GM18508 (cell line): ENCODE measurements at regions not wholly inside any gene's neighbourhood (a gene's known extent, or its start where the extent isn't known, plus 50 kb on each side); places are given as distances from the start of the nearest gene placed in this dataset.
"Not testable (repeated sequence)": the region's sequence is repeated elsewhere in the genome, so short reads cannot be mapped to it uniquely, and the experiment has no call there.

Experiments used
- ATAC-seq: cut with Tn5 transposase; IDR thresholded peaks from one replicate; pipeline ENCODE4 v1.9.1; 2021; ENCODE audit warnings: moderate number of reproducible peaks; ENCODE audit not compliant: insufficient read depth, unreplicated experiment

- ATAC-seq = not testable (repeated sequence)
These were observed 5507.7 kb upstream of the TPTE start for GRCh38 chr21:5013455-5014304.

- not testable (repeated sequence) for ATAC-seq
These were observed 5506.2 kb upstream of the TPTE start for GRCh38 chr21:5015187-5015586.

- peak; percentile 47 for ATAC-seq
These were observed 5502.3 kb upstream of the TPTE start for GRCh38 chr21:5019120-5019519.

- not testable (repeated sequence) for ATAC-seq
These were observed 5499.6 kb upstream of the TPTE start for GRCh38 chr21:5021815-5022214.

- not testable (repeated sequence) for ATAC-seq
These were observed 5499.1 kb upstream of the TPTE start for GRCh38 chr21:5022254-5022653.

GRCh38 chr21:5022748-5023147, 5498.6 kb upstream of the TPTE start:
- ATAC-seq = not testable (repeated sequence)

- ATAC-seq = not testable (repeated sequence)
These were observed 5486.2 kb upstream of the TPTE start for GRCh38 chr21:5035147-5035546.

GRCh38 chr21:5035587-5035986, 5485.8 kb upstream of the TPTE start:
- not testable (repeated sequence) for ATAC-seq

- not testable (repeated sequence) for ATAC-seq
These were observed 5483.6 kb upstream of the TPTE start for GRCh38 chr21:5037606-5038331.

- not testable (repeated sequence) for ATAC-seq
These were observed 5481.5 kb upstream of the TPTE start for GRCh38 chr21:5039926-5040325.

- ATAC-seq = not testable (repeated sequence)
These were observed 5478.8 kb upstream of the TPTE start for GRCh38 chr21:5042583-5042982.

- ATAC-seq = not testable (repeated sequence)
These were observed 5476.6 kb upstream of the TPTE start for GRCh38 chr21:5044812-5045211.

- not testable (repeated sequence) for ATAC-seq
These were observed 5469.9 kb upstream of the TPTE start for GRCh38 chr21:5051303-5052018.

- not testable (repeated sequence) for ATAC-seq
These were observed 5466.2 kb upstream of the TPTE start for GRCh38 chr21:5055027-5055754.

GRCh38 chr21:5055996-5056962, 5465.1 kb upstream of the TPTE start:
- not testable (repeated sequence) for ATAC-seq

- not testable (repeated sequence) for ATAC-seq
These were observed 5464.3 kb upstream of the TPTE start for GRCh38 chr21:5057077-5057476.

- ATAC-seq = not testable (repeated sequence)
These were observed 5460.9 kb upstream of the TPTE start for GRCh38 chr21:5060364-5061083.

GRCh38 chr21:5064581-5065142, 5456.7 kb upstream of the TPTE start:
- ATAC-seq = not testable (repeated sequence)
